GM23338 (cell line): ENCODE measurements at regions not wholly inside any gene's neighbourhood (a gene's known extent, or its start where the extent isn't known, plus 50 kb on each side); places are given as distances from the start of the nearest gene placed in this dataset.

Source experiments
- CREB1 ChIP-seq: fragments of 250-450 bp; sonication (Bioruptor Pico); IDR thresholded peaks from 2 replicates; pipeline ENCODE4 v1.5.0; 2020; ENCODE audit warnings: low read depth, mild to moderate bottlenecking, moderate library complexity
- CTCF ChIP-seq, 2 experiments: fragments of 200-600 bp in 1 of 2; sonication (generic) in 1 of 2; conservative IDR thresholded peaks; 2 replicates each; pipeline versions ENCODE4 v1.5.1 to v1.6.1; 2016 to 2017; ENCODE audit warnings: antibody characterized with exemption in 2 of 2, low read depth in 2 of 2, mild to moderate bottlenecking in 2 of 2, moderate library complexity in 1 of 2
- EZH2 ChIP-seq: fragments of 200-600 bp; sonication (generic); IDR thresholded peaks from one replicate; pipeline ENCODE4 v1.8.0; 2017; ENCODE audit warnings: antibody characterized with exemption, mild to moderate bottlenecking, low read depth; ENCODE audit not compliant: unreplicated experiment
- EZH2phosphoT487 ChIP-seq: fragments of 200-600 bp; sonication (generic); IDR thresholded peaks from one replicate; pipeline ENCODE4 v1.8.1; 2018; ENCODE audit warnings: antibody characterized with exemption; ENCODE audit not compliant: unreplicated experiment
- JUNB ChIP-seq: IDR thresholded peaks from one replicate; pipeline ENCODE4 v1.6.1; 2016; ENCODE audit warnings: antibody characterized with exemption; ENCODE audit not compliant: unreplicated experiment
- NANOG ChIP-seq: IDR thresholded peaks from 2 replicates; pipeline ENCODE4 v1.6.1; 2016; ENCODE audit warnings: antibody characterized with exemption, borderline replicate concordance
- POLR2AphosphoS5 ChIP-seq: IDR thresholded peaks from 2 replicates; pipeline ENCODE4 v1.6.1; 2016; ENCODE audit warnings: antibody characterized with exemption, low read depth
- REST ChIP-seq: IDR thresholded peaks from one replicate; pipeline ENCODE4 v1.6.1; 2018; ENCODE audit warnings: antibody characterized with exemption; ENCODE audit not compliant: unreplicated experiment
- ZNF114 ChIP-seq: fragments of 250-450 bp; sonication (Bioruptor Pico); IDR thresholded peaks from 2 replicates; pipeline ENCODE4 v1.5.0; 2020; ENCODE audit warnings: mild to moderate bottlenecking, moderate library complexity

GRCh38 chr15:36106640-36107335 is 472.6 kb upstream of the CDIN1 start:
- no peak for TF ChIP-seq EZH2phosphoT487
- TF ChIP-seq CTCF (conservative IDR thresholded peaks at IDR 0.05; ENCODE audit: low read depth in 2 of 2), result no peak
- no peak for TF ChIP-seq REST
- no peak for TF ChIP-seq EZH2
- no peak for TF ChIP-seq POLR2AphosphoS5
- no peak for TF ChIP-seq CREB1 (CRISPR knock-in tag)
- TF ChIP-seq ZNF114, result no peak
- no peak for TF ChIP-seq JUNB
- no peak for TF ChIP-seq NANOG
